ENCODE measurements at regions not wholly inside any gene's neighbourhood (a gene's known extent, or its start where the extent isn't known, plus 50 kb on each side); places are given as distances from the start of the nearest gene placed in this dataset.
A peak's percentile ranks its signal among the peaks of the same experiment; 100 is the strongest.
"Not testable (repeated sequence)": the region's sequence is repeated elsewhere in the genome, so short reads cannot be mapped to it uniquely, and the experiment has no call there.

GRCh38 chr1:204760757-204761156 is 75.2 kb upstream of the LRRN2 start:
- no peak overlapping the region for H3K4me3 Mint-ChIP-seq
- no peak for ATAC-seq
- H3K36me3 Mint-ChIP-seq (ENCODE audit: low read depth) = no peaks in the 10 kb centered on the region
- peaks cover 10% of the 10 kb centered on the region for H3K4me1 Mint-ChIP-seq
- DNase-seq = no peak
- no peak overlapping the region for H3K27ac Mint-ChIP-seq
- H3K9me3 Mint-ChIP-seq = no peaks in the 10 kb centered on the region
- H3K27me3 Mint-ChIP-seq = peaks cover 9% of the 10 kb centered on the region

- DNase-seq (peak; percentile 77), ATAC-seq (peak; percentile 87)
- H3K9me3 Mint-ChIP-seq = no peaks in the 10 kb centered on the region
- H3K4me1 Mint-ChIP-seq = peaks cover 10% of the 10 kb centered on the region
- H3K27me3 Mint-ChIP-seq = peaks cover 20% of the 10 kb centered on the region
- H3K27ac Mint-ChIP-seq = no peak overlapping the region
- H3K36me3 Mint-ChIP-seq (ENCODE audit: low read depth) = no peaks in the 10 kb centered on the region
- H3K4me3 Mint-ChIP-seq = no peak overlapping the region
Observed at GRCh38 chr1:204763773-204764427, 78.4 kb upstream of the LRRN2 start.

GRCh38 chr1:204769997-204770396 is 84.5 kb upstream of the LRRN2 start:
- peaks cover 27% of the 10 kb centered on the region for H3K27me3 Mint-ChIP-seq
- no peaks in the 10 kb centered on the region for H3K36me3 Mint-ChIP-seq (ENCODE audit: low read depth)
- H3K4me3 Mint-ChIP-seq = no peak overlapping the region
- H3K9me3 Mint-ChIP-seq = no peaks in the 10 kb centered on the region
- ATAC-seq = no peak
- DNase-seq = no peak
- no peaks in the 10 kb centered on the region for H3K4me1 Mint-ChIP-seq
- no peak overlapping the region for H3K27ac Mint-ChIP-seq

- peaks cover 22% of the 10 kb centered on the region for H3K27me3 Mint-ChIP-seq
Observed at GRCh38 chr1:204771358-204771757, 85.8 kb upstream of the LRRN2 start.

GRCh38 chr1:204773246-204773645 is 87.7 kb upstream of the LRRN2 start:
- Mint-ChIP-seq H3K36me3 (ENCODE audit: low read depth) (no peaks in the 10 kb centered on the region), H3K9me3 (no peaks in the 10 kb centered on the region), H3K27ac (no peak overlapping the region), H3K4me3 (no peak overlapping the region), H3K4me1 (no peaks in the 10 kb centered on the region), H3K27me3 (peaks cover 16% of the 10 kb centered on the region)
- no peak for ATAC-seq
- no peak for DNase-seq

More at GRCh38 chr1:204771358-204771757, 85.8 kb upstream of the LRRN2 start:
- DNase-seq (no peak), ATAC-seq (no peak)
- H3K27ac Mint-ChIP-seq = no peak overlapping the region
- no peaks in the 10 kb centered on the region for H3K36me3 Mint-ChIP-seq (ENCODE audit: low read depth)
- H3K4me3 Mint-ChIP-seq = no peak overlapping the region
- H3K9me3 Mint-ChIP-seq = no peaks in the 10 kb centered on the region
- H3K4me1 Mint-ChIP-seq = no peaks in the 10 kb centered on the region

- Mint-ChIP-seq H3K4me1 (no peaks in the 10 kb centered on the region), H3K36me3 (ENCODE audit: low read depth) (no peaks in the 10 kb centered on the region), H3K9me3 (no peaks in the 10 kb centered on the region), H3K4me3 (no peak overlapping the region), H3K27ac (no peak overlapping the region), H3K27me3 (peaks cover 4% of the 10 kb centered on the region)
- DNase-seq (no peak), ATAC-seq (no peak)
Observed at GRCh38 chr1:204775546-204775945, 90.0 kb upstream of the LRRN2 start.

- H3K4me3 Mint-ChIP-seq = no peak overlapping the region
- no peaks in the 10 kb centered on the region for H3K9me3 Mint-ChIP-seq
- H3K27me3 Mint-ChIP-seq = peaks cover 6% of the 10 kb centered on the region
- no peaks in the 10 kb centered on the region for H3K4me1 Mint-ChIP-seq
- H3K36me3 Mint-ChIP-seq (ENCODE audit: low read depth) = no peaks in the 10 kb centered on the region
- DNase-seq (no peak), ATAC-seq (no peak)
- H3K27ac Mint-ChIP-seq = no peak overlapping the region
Observed at GRCh38 chr1:204777591-204777990, 92.1 kb upstream of the LRRN2 start.

- no peak overlapping the region for H3K4me3 Mint-ChIP-seq
- no peaks in the 10 kb centered on the region for H3K9me3 Mint-ChIP-seq
- H3K36me3 Mint-ChIP-seq (ENCODE audit: low read depth) = no peaks in the 10 kb centered on the region
- peaks cover 5% of the 10 kb centered on the region for H3K27me3 Mint-ChIP-seq
- H3K4me1 Mint-ChIP-seq = no peaks in the 10 kb centered on the region
- no peak overlapping the region for H3K27ac Mint-ChIP-seq
- DNase-seq (no peak), ATAC-seq (no peak)
Observed at GRCh38 chr1:204780630-204781029, 90.0 kb upstream of the NFASC start.

- no peaks in the 10 kb centered on the region for H3K36me3 Mint-ChIP-seq (ENCODE audit: low read depth)
- peaks cover 13% of the 10 kb centered on the region for H3K27me3 Mint-ChIP-seq
- no peaks in the 10 kb centered on the region for H3K9me3 Mint-ChIP-seq
- no peak overlapping the region for H3K27ac Mint-ChIP-seq
- ATAC-seq (no peak), DNase-seq (no peak)
- no peaks in the 10 kb centered on the region for H3K4me1 Mint-ChIP-seq
- H3K4me3 Mint-ChIP-seq = no peak overlapping the region
Observed at GRCh38 chr1:204782118-204782700, 88.5 kb upstream of the NFASC start.

GRCh38 chr1:204785023-204785422 is 85.6 kb upstream of the NFASC start:
- peaks cover 20% of the 10 kb centered on the region for H3K27me3 Mint-ChIP-seq
- not testable (repeated sequence) for ATAC-seq; DNase-seq; H3K9me3 Mint-ChIP-seq; H3K27ac Mint-ChIP-seq; H3K4me3 Mint-ChIP-seq; H3K36me3 Mint-ChIP-seq (ENCODE audit: low read depth); H3K4me1 Mint-ChIP-seq

GRCh38 chr1:204788470-204788869 is 82.2 kb upstream of the NFASC start:
- Mint-ChIP-seq H3K27me3 (peaks cover 30% of the 10 kb centered on the region), H3K27ac (no peak overlapping the region), H3K36me3 (ENCODE audit: low read depth) (no peaks in the 10 kb centered on the region), H3K4me3 (no peak overlapping the region), H3K9me3 (no peaks in the 10 kb centered on the region), H3K4me1 (no peaks in the 10 kb centered on the region)
- DNase-seq = no peak
- ATAC-seq = no peak

- DNase-seq = peak; percentile 88
- no peaks in the 10 kb centered on the region for H3K36me3 Mint-ChIP-seq (ENCODE audit: low read depth)
- no peak overlapping the region for H3K27ac Mint-ChIP-seq
- ATAC-seq = peak; percentile 89
- peaks cover 23% of the 10 kb centered on the region for H3K27me3 Mint-ChIP-seq
- no peaks in the 10 kb centered on the region for H3K4me1 Mint-ChIP-seq
- H3K4me3 Mint-ChIP-seq = no peak overlapping the region
- no peaks in the 10 kb centered on the region for H3K9me3 Mint-ChIP-seq
Observed at GRCh38 chr1:204791453-204792353, 79.0 kb upstream of the NFASC start.

- Mint-ChIP-seq H3K4me3 (no peak overlapping the region), H3K9me3 (no peaks in the 10 kb centered on the region), H3K27me3 (peaks cover 19% of the 10 kb centered on the region), H3K27ac (no peak overlapping the region), H3K36me3 (ENCODE audit: low read depth) (no peaks in the 10 kb centered on the region), H3K4me1 (no peaks in the 10 kb centered on the region)
- no peak for ATAC-seq
- no peak for DNase-seq
Observed at GRCh38 chr1:204792354-204792692, 78.3 kb upstream of the NFASC start.

- H3K4me1 Mint-ChIP-seq = no peaks in the 10 kb centered on the region
- no peak for ATAC-seq
Observed at GRCh38 chr1:204793259-204793914, 77.3 kb upstream of the NFASC start.

More at GRCh38 chr1:204793259-204793914, 77.3 kb upstream of the NFASC start:
- no peak overlapping the region for H3K4me3 Mint-ChIP-seq
- peaks cover 15% of the 10 kb centered on the region for H3K27me3 Mint-ChIP-seq
- H3K36me3 Mint-ChIP-seq (ENCODE audit: low read depth) = no peaks in the 10 kb centered on the region
- H3K9me3 Mint-ChIP-seq = no peaks in the 10 kb centered on the region
- DNase-seq = no peak
- H3K27ac Mint-ChIP-seq = no peak overlapping the region
